ENCODE measurements at regions not wholly inside any gene's neighbourhood (a gene's known extent, or its start where the extent isn't known, plus 50 kb on each side); places are given as distances from the start of the nearest gene placed in this dataset.

GRCh38 chr18:2387588-2387987, 183.7 kb downstream of the METTL4 start:
- DNase-seq (ENCODE audit: low read depth): no peak

- no peak for DNase-seq (ENCODE audit: low read depth)
Observed at GRCh38 chr18:2390158-2390557, 181.1 kb downstream of the METTL4 start.

- no peak for DNase-seq (ENCODE audit: low read depth)
Observed at GRCh38 chr18:2391470-2391869, 179.8 kb downstream of the METTL4 start.

- no peak for DNase-seq (ENCODE audit: low read depth)
Observed at GRCh38 chr18:2392446-2392845, 178.9 kb downstream of the METTL4 start.

GRCh38 chr18:2394684-2395083, 176.6 kb downstream of the METTL4 start:
- DNase-seq (ENCODE audit: low read depth): no peak

GRCh38 chr18:2395427-2396161, 175.7 kb downstream of the METTL4 start:
- no peak for DNase-seq (ENCODE audit: low read depth)

GRCh38 chr18:2396162-2396505, 175.2 kb downstream of the METTL4 start:
- no peak for DNase-seq (ENCODE audit: low read depth)

- DNase-seq (ENCODE audit: low read depth): no peak
Observed at GRCh38 chr18:2400701-2401196, 170.6 kb downstream of the METTL4 start.

- no peak for DNase-seq (ENCODE audit: low read depth)
Observed at GRCh38 chr18:2402084-2402483, 169.2 kb downstream of the METTL4 start.

GRCh38 chr18:2406544-2406943, 164.8 kb downstream of the METTL4 start:
- no peak for DNase-seq (ENCODE audit: low read depth)

GRCh38 chr18:2407961-2408360, 163.3 kb downstream of the METTL4 start:
- DNase-seq (ENCODE audit: low read depth): no peak

- DNase-seq (ENCODE audit: low read depth): no peak
Observed at GRCh38 chr18:2409906-2410305, 161.4 kb downstream of the METTL4 start.

GRCh38 chr18:2410688-2411087, 160.6 kb downstream of the METTL4 start:
- no peak for DNase-seq (ENCODE audit: low read depth)

- no peak for DNase-seq (ENCODE audit: low read depth)
Observed at GRCh38 chr18:2411381-2411960, 159.8 kb downstream of the METTL4 start.

- no peak for DNase-seq (ENCODE audit: low read depth)
Observed at GRCh38 chr18:2412281-2412680, 159.0 kb downstream of the METTL4 start.

GRCh38 chr18:2412996-2413751, 158.1 kb downstream of the METTL4 start:
- no peak for DNase-seq (ENCODE audit: low read depth)

GRCh38 chr18:2414235-2414634, 157.1 kb downstream of the METTL4 start:
- DNase-seq (ENCODE audit: low read depth): no peak

- no peak for DNase-seq (ENCODE audit: low read depth)
Observed at GRCh38 chr18:2415656-2416055, 155.6 kb downstream of the METTL4 start.

GRCh38 chr18:2417861-2418610, 153.3 kb downstream of the METTL4 start:
- no peak for DNase-seq (ENCODE audit: low read depth)

GRCh38 chr18:2420367-2420766, 150.9 kb downstream of the METTL4 start:
- DNase-seq (ENCODE audit: low read depth): no peak

GRCh38 chr18:2423761-2424160, 147.5 kb downstream of the METTL4 start:
- DNase-seq (ENCODE audit: low read depth): no peak

GRCh38 chr18:2424420-2424819, 146.9 kb downstream of the METTL4 start:
- DNase-seq (ENCODE audit: low read depth): no peak

All from activated gamma-delta T cell treated with anti-CD3 and anti-CD28 coated beads, Interleukin-2, amount 50 U/mL, for 16 hours (primary cell).